ENCODE measurements at regions not wholly inside any gene's neighbourhood (a gene's known extent, or its start where the extent isn't known, plus 50 kb on each side); places are given as distances from the start of the nearest gene placed in this dataset.

GRCh38 chr16:5753381-5753780 lies 655.8 kb upstream of the EEF2KMT start:
- TF ChIP-seq CTCF (IDR thresholded peaks at IDR 0.05; ENCODE audit: insufficient read depth, low read length, poor library complexity, severe bottlenecking) (no peak), EZH2phosphoT487 (conservative IDR thresholded peaks at IDR 0.05; ENCODE audit: low read length) (no peak)

Data from SU-DHL-6 (cell line).